ENCODE measurements at regions not wholly inside any gene's neighbourhood (a gene's known extent, or its start where the extent isn't known, plus 50 kb on each side); places are given as distances from the start of the nearest gene placed in this dataset.

DNA sequence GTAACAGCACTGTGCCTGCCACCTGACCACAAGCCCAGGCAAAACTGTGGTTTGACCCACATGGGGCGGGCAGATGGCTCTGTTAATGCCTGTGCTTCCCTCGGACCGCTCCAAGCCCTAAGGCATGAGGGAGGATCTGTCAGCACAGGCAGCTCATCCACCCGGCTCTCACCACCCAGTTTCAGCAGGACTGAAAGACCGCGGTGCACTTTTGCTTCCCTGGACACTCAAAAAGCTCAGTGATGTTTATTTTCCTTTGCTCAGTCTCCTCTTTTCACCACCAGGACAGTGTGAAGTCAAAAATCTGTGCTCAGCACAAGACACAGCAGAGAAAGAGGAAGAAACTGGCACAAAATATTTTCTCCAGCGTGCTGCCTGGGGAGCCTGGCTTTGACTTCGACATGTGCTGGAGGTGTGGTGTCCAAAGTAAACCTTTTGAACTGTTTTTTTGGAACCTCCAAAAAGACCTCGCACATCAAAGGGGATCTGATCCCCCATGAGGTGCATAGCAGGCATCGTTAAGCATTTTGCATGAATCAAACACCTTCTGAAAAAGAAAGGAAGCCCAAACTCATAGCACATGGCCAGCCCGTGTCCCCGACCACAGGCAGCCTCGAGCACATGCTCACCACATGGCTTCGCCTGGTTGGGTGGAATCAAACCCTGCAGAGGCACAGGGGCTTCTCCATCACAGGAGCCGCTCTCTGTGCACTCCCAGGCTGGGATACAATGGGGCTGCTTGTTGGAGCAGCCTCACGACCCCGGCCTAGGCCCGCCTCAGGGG lies 441.7 kb upstream of the JARID2 start:
- no peak for TF ChIP-seq EP300 (conservative IDR thresholded peaks at IDR 0.05; ENCODE audit: poor library complexity, severe bottlenecking)
- TF ChIP-seq CTCF (IDR thresholded peaks at IDR 0.05; ENCODE audit: poor library complexity, severe bottlenecking), result no peak
- TF ChIP-seq SMC3 (conservative IDR thresholded peaks at IDR 0.05; ENCODE audit: poor library complexity), result no peak
- TF ChIP-seq POLR2AphosphoS5 (IDR thresholded peaks at IDR 0.05), result no peak
- TF ChIP-seq EZH2 (IDR thresholded peaks at IDR 0.05; ENCODE audit: borderline replicate concordance, insufficient read depth, low read length, poor library complexity, severe bottlenecking), result no peak
- TF ChIP-seq RAD21 (conservative IDR thresholded peaks at IDR 0.05), result no peak
